Skeletal muscle satellite cell (primary cell): ENCODE measurements at regions not wholly inside any gene's neighbourhood (a gene's known extent, or its start where the extent isn't known, plus 50 kb on each side); places are given as distances from the start of the nearest gene placed in this dataset.

Experiments used
- H3K27me3 ChIP-seq: 2 replicates; pipeline ENCODE4 v1.7.0; 2013; ENCODE audit warnings: low read length; ENCODE audit not compliant: control insufficient read depth, insufficient read depth
- H3K36me3 ChIP-seq: 2 replicates; pipeline ENCODE4 v1.7.0; 2013; ENCODE audit warnings: mild to moderate bottlenecking, control low read depth, low read length; ENCODE audit not compliant: insufficient read depth
- H3K4me1 ChIP-seq: 2 replicates; pipeline ENCODE4 v1.7.0; 2013; ENCODE audit warnings: low read length; ENCODE audit not compliant: control insufficient read depth, insufficient read depth
- H3K4me2 ChIP-seq: 2 replicates; pipeline ENCODE4 v1.7.0; 2013; ENCODE audit warnings: mild to moderate bottlenecking, low read length
- H3K4me3 ChIP-seq: 2 replicates; pipeline ENCODE4 v1.7.0; 2013; ENCODE audit warnings: low read length
- H3K9ac ChIP-seq: 2 replicates; pipeline ENCODE4 v1.7.0; 2013; ENCODE audit warnings: mild to moderate bottlenecking, low read depth, low read length, moderate library complexity
- H3K9me3 ChIP-seq: replicated peaks from 2 replicates; pipeline ENCODE4 v1.7.0; 2013; ENCODE audit warnings: mild to moderate bottlenecking, control low read depth, low read length

DNA sequence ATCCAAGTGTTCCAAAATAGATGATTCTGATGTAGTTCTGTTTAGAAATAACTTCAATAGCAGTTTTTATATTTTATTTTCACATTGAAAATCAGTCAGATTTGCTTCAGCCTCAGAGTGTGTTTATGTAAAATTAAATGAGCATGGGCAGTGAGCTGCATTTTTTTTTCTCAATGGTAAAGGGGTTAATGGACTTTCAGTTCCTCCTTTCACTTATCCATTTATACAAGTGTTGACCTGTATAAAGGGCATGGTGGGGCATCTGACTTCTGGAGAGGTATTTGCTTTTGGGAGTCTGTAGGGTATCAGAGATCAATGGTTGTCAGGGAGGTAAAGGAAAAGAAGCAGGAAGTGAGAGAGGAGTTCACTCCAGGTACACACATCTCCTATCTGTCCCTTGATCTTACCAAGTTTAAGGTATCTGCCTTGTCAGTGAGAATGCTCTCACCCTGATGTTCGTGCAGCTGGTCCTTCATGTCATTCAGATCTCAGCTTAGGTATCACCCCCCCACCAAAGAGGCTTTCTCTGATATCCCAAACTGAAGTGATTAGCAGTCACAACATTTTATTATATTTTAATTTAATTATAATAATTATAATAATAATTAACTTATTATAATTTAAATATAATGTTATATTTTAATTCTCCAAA lies 181.6 kb upstream of the LMNTD1 start:
- no peaks in the 10 kb centered on the region for H3K27me3 ChIP-seq
- no peak overlapping the region for H3K4me3 ChIP-seq
- no peaks in the 10 kb centered on the region for H3K9me3 ChIP-seq
- H3K4me2 ChIP-seq = no peak overlapping the region
- no peak overlapping the region for H3K9ac ChIP-seq
- H3K36me3 ChIP-seq = no peaks in the 10 kb centered on the region
- H3K4me1 ChIP-seq = no peaks in the 10 kb centered on the region

DNA sequence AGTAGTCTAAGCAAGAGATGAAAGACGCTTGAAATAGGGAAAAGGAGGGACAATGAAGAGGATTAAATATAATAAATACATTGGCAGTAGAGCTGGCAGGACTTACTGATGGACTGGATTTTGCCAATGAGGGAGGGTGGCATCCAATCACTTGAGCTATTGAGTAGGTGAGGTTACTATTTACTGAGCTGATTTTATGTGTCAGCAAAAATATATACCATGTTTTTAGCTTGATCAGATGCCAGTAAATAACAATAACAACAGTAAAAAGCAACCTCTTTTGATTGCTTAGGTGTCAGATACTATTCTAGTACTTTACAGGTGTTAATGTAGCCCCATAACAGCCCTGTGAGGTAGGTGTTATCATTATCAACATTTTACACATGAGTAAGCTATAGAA lies 187.5 kb upstream of the LMNTD1 start:
- Histone ChIP-seq H3K4me1 (no peaks in the 10 kb centered on the region), H3K4me2 (no peak overlapping the region), H3K9ac (no peak overlapping the region), H3K9me3 (no peaks in the 10 kb centered on the region), H3K36me3 (no peaks in the 10 kb centered on the region), H3K27me3 (no peaks in the 10 kb centered on the region), H3K4me3 (no peak overlapping the region)

DNA sequence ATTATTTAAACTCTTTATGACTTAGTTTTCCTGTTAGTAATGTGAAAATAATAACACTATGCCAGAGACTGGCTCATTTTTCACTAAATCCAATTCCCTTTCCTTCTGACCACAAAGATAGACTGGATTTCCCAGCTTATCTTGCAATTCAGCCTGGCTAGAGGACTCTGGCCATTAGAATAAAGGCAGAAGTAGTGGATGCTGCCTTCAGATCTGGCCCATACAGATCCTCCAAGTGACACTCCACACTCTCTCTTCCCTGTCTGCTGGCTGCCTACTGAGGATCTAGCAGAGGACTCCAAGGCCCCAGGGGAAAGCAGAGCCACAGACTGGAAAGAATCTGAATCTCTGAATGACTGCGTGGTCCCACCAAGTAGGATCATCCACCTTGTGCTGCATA lies 188.8 kb upstream of the LMNTD1 start:
- H3K9me3 ChIP-seq = no peaks in the 10 kb centered on the region
- H3K4me2 ChIP-seq = no peak overlapping the region
- H3K9ac ChIP-seq = no peak overlapping the region
- H3K4me3 ChIP-seq = no peak overlapping the region
- no peaks in the 10 kb centered on the region for H3K4me1 ChIP-seq
- H3K36me3 ChIP-seq = no peaks in the 10 kb centered on the region
- H3K27me3 ChIP-seq = no peaks in the 10 kb centered on the region

DNA sequence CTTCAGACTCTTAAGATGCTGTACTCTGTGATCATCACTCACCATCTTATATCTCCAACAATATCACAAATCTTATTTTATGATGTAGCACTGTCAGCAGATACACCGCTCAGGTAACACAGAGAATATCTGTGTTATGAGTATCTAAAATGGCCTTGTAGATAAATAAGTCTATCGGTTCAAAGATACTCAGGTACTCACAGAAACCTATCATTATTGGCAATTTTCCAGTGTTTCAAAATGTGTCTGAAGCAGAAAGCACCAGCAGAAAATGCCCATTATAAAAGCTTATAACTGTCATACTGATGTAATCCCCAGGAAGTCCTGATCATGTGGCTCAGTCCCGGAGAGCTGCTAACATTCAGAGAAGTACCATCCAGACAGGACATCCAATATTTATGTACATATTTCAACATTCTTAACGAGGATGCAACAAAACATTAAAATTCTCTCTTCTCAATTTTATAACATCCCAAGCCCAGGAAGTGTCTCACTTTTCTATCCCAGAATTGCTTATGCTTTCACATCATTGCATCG lies 190.7 kb upstream of the LMNTD1 start:
- H3K27me3 ChIP-seq = no peaks in the 10 kb centered on the region
- H3K9ac ChIP-seq = no peak overlapping the region
- H3K4me2 ChIP-seq = no peak overlapping the region
- H3K4me1 ChIP-seq = no peaks in the 10 kb centered on the region
- H3K4me3 ChIP-seq = no peak overlapping the region
- H3K9me3 ChIP-seq = no peaks in the 10 kb centered on the region
- H3K36me3 ChIP-seq = no peaks in the 10 kb centered on the region

DNA sequence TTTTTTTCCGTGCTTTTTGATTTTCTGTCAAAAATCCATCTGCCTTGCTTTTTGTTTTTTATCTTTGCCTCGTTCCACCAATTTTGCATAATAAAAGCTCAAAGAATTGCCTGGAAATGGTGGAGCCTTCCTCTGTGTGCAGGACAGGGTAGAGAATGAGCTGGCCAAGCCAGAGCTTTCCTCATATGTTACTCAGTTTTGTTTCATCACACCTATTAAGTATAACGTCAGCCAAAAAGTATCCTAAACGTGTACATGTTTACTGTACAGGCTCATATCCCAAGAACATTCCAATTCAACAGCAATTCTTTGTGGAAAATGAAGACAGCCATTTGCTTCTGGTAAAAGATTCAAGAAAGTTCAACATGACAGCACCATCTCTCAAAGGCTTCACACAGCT lies 191.2 kb upstream of the LMNTD1 start:
- Histone ChIP-seq H3K4me1 (no peaks in the 10 kb centered on the region), H3K27me3 (no peaks in the 10 kb centered on the region), H3K9ac (no peak overlapping the region), H3K4me2 (no peak overlapping the region), H3K36me3 (no peaks in the 10 kb centered on the region), H3K4me3 (no peak overlapping the region), H3K9me3 (no peaks in the 10 kb centered on the region)

DNA sequence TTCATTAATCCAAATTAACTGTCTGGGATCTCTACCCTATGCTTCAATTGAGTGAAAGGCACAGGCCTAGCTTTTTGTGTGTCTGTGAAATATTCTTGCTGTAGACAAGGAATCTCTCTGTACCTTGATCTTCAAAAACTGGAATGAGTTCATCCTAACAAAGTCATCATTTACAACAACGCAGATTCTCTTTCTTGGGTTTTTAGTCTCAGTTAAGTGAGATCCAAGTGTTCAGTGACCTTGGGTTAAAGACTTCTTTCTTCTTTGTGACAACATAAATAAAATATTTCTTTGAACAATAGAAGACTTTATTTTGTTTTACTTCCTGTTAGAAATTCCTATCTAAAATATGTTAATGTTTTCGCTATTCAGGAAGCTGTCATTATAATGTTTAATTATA lies 192.2 kb upstream of the LMNTD1 start:
- Histone ChIP-seq H3K4me1 (no peaks in the 10 kb centered on the region), H3K4me3 (no peak overlapping the region), H3K9ac (no peak overlapping the region)

DNA sequence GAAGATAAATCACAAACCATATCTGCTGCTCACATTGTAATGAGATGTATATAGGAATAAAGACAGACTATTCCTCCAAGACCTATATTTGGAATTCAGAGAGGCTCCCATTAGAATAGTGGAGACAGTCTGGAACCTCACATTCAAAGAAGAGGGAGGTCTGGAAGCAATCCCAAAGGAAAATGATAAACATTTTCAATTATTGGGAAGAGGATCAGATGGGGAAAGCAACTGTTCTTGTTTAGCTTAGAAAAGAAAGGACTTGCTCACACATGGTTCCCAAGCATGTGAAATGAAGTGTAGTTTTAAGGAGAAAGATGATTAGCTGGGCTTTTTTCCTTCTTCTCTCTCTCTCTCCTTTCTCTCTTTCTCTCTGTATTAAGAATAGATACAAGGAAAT lies 193.0 kb upstream of the LMNTD1 start:
- H3K9me3 ChIP-seq = no peaks in the 10 kb centered on the region
- no peak overlapping the region for H3K4me3 ChIP-seq
- H3K27me3 ChIP-seq = no peaks in the 10 kb centered on the region
- H3K4me2 ChIP-seq = no peak overlapping the region
- no peaks in the 10 kb centered on the region for H3K4me1 ChIP-seq
- H3K9ac ChIP-seq = no peak overlapping the region
- no peaks in the 10 kb centered on the region for H3K36me3 ChIP-seq

More for the DNA sequence above, 192.2 kb upstream of the LMNTD1 start:
- Histone ChIP-seq H3K9me3 (no peaks in the 10 kb centered on the region), H3K36me3 (no peaks in the 10 kb centered on the region), H3K4me2 (no peak overlapping the region), H3K27me3 (no peaks in the 10 kb centered on the region)

DNA sequence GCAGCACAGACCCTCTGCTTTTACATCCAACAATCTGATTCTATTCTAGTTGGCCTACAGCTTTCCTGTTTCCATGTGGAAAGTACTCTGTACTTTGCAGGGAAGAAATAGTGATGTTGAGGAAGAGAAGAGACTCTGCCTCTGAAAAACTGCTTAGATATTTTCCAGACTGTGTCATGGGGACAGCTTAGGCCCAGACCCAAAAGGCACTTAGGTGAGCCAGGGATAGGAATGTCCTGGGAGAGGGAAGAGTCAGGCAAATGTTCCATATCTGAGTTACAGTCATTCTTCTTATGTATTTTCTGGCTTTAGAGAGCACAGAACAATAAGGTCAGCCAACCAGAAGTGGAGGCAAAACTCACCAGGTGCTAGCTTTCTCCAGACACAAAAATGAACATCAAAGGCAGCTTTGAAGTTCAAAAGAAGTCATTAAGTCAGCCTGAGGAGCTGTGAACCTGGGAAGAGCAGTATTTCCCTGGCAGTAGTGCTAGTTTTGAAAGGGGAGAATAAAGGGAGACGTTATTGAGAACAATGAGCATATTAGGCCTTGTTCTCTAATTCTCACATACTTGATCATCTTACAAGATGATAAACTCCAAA lies 199.7 kb upstream of the LMNTD1 start:
- no peak overlapping the region for H3K4me2 ChIP-seq
- H3K9me3 ChIP-seq = no peaks in the 10 kb centered on the region
- H3K9ac ChIP-seq = no peak overlapping the region
- no peaks in the 10 kb centered on the region for H3K36me3 ChIP-seq
- no peaks in the 10 kb centered on the region for H3K27me3 ChIP-seq
- no peaks in the 10 kb centered on the region for H3K4me1 ChIP-seq
- no peak overlapping the region for H3K4me3 ChIP-seq

DNA sequence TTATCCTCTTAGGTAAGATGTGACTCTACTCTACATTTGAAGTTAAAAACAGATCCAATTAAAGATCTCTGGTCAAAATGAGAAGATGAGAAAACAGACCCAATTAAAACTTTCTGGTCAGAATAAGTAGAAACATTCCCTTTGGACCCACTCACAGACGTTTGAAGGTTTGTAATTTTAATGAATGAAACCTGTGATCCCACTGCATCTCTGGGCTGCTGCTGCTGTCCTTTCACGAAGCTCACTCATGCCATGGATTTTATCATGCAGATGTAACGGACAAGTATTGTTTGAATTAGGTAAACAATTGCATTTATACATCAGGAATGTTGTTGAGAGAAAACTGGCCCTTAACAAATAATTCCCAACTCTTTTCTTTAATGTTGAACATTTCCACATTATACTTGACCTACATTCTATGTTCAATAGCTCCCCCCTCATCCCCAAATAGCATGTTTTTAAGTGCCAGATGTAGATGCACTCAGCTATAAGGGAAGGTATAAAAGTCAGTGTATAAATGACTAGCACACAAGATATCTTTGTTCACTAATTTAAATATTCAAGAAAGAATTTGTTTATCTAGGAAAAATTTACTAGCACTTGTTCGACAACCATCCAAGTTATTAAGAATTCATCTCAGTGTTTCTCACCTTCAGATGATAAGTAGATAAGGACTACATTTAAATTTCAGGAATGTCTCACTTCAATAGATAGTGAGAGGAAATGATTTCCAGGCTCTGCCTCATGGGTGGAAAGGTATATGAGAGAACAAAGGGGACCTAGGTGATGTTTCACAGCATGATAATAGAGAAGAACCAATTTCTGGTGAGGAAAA lies 202.3 kb upstream of the LMNTD1 start:
- H3K4me1 ChIP-seq = no peaks in the 10 kb centered on the region
- H3K27me3 ChIP-seq = no peaks in the 10 kb centered on the region
- H3K36me3 ChIP-seq = no peaks in the 10 kb centered on the region
- H3K4me3 ChIP-seq = no peak overlapping the region
- H3K9ac ChIP-seq = no peak overlapping the region
- no peak overlapping the region for H3K4me2 ChIP-seq
- no peaks in the 10 kb centered on the region for H3K9me3 ChIP-seq

DNA sequence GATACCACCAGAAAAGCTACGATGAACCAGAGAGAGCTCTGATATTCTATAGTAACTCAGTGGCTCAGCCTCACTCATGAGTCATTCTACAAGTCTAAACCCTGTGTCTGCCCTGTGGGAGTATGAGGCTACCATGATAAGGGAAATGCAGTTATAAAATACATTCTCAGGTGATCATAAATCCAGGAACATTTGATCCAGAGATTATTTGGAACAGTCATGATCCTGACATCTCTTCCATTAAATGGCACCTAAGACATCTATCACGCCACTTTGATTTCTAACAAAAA lies 202.6 kb upstream of the RASSF8 start:
- H3K4me2 ChIP-seq = no peak overlapping the region
- no peaks in the 10 kb centered on the region for H3K27me3 ChIP-seq
- no peak overlapping the region for H3K9ac ChIP-seq
- no peaks in the 10 kb centered on the region for H3K36me3 ChIP-seq
- no peaks in the 10 kb centered on the region for H3K4me1 ChIP-seq
- H3K9me3 ChIP-seq = no peaks in the 10 kb centered on the region
- no peak overlapping the region for H3K4me3 ChIP-seq

DNA sequence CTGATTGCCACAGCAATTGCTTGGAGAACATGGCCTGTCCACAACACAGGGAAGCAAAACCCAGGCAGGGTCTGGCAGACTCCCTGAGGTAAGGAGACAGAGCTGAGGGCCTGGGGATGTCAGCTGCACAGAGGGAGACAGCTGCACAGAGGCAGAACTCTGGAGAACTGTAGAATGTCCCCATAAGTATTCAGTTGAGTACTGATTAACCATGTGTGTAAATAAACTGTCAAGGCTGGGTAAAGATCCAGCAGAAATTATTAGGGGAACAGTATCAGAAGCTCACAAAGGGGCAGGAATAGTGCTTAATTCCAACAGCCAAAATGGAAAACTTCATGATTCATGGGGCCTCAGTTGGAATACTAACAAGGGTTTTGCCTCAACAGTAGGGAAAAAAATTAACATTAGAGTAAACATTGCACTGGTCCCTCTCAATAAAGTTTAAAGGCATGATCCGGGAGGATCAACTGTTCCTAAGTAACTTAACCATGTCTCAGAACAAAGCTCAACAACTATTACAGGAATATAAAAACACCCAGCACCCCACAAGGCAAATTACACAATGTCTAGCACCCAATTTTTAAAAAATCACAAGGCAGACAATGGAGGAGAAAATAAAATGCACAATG lies 201.3 kb upstream of the RASSF8 start:
- Histone ChIP-seq H3K9ac (no peak overlapping the region), H3K9me3 (no peaks in the 10 kb centered on the region), H3K4me3 (no peak overlapping the region), H3K27me3 (no peaks in the 10 kb centered on the region), H3K36me3 (no peaks in the 10 kb centered on the region), H3K4me1 (no peaks in the 10 kb centered on the region), H3K4me2 (no peak overlapping the region)
